IMR-90 (cell line): ENCODE measurements at regions not wholly inside any gene's neighbourhood (a gene's known extent, or its start where the extent isn't known, plus 50 kb on each side); places are given as distances from the start of the nearest gene placed in this dataset.

Experiments used
- BHLHE40 ChIP-seq: fragments of 150-350 bp; IDR thresholded peaks from 2 replicates; pipeline ENCODE4 v1.6.1; 2016; ENCODE audit warnings: mild to moderate bottlenecking, low read depth, low read length
- CEBPB ChIP-seq: IDR thresholded peaks from 2 replicates; pipeline ENCODE4 v1.6.1; 2012; ENCODE audit warnings: low read depth, low read length, improper control_type of control experiment
- FOS ChIP-seq: fragments of 150-350 bp; IDR thresholded peaks from 2 replicates; pipeline ENCODE4 v1.6.1; 2016; ENCODE audit warnings: low read depth, low read length
- MAZ ChIP-seq: IDR thresholded peaks from 2 replicates; pipeline ENCODE4 v1.6.1; 2012; ENCODE audit warnings: low read depth, mild to moderate bottlenecking, low read length, improper control_type of control experiment, moderate library complexity, borderline replicate concordance
- MXI1 ChIP-seq: IDR thresholded peaks from 2 replicates; pipeline ENCODE4 v1.6.1; 2012; ENCODE audit warnings: low read depth, mild to moderate bottlenecking, low read length, moderate library complexity, borderline replicate concordance
- NFE2L2 ChIP-seq: fragments of 150-350 bp; IDR thresholded peaks from 2 replicates; pipeline ENCODE4 v1.6.1; 2016; ENCODE audit warnings: low read depth, mild to moderate bottlenecking, low read length
- POLR2A ChIP-seq: IDR thresholded peaks from 2 replicates; pipeline ENCODE4 v1.6.1; 2012; ENCODE audit warnings: mild to moderate bottlenecking, low read depth, low read length
- RAD21 ChIP-seq: IDR thresholded peaks from 2 replicates; pipeline ENCODE4 v1.6.1; 2012; ENCODE audit warnings: low read length, improper control_type of control experiment
- RFX5 ChIP-seq: IDR thresholded peaks from 2 replicates; pipeline ENCODE4 v1.8.0; 2012; ENCODE audit warnings: low read depth, mild to moderate bottlenecking, low read length, moderate library complexity
- SMC3 ChIP-seq: fragments of 150-350 bp; IDR thresholded peaks from 2 replicates; pipeline ENCODE4 v1.6.1; 2016; ENCODE audit warnings: low read depth, mild to moderate bottlenecking, antibody characterized with exemption, low read length, moderate library complexity
- TF ChIP-seq, protein P1 (sequence below): conservative IDR thresholded peaks from 2 replicates; pipeline ENCODE4 v1.5.1; 2012; ENCODE audit warnings: mild to moderate bottlenecking, low read depth, low read length, improper control_type of control experiment
- TF ChIP-seq, protein P2 (sequence below): fragments of 150-350 bp; IDR thresholded peaks from 2 replicates; pipeline ENCODE4 v1.6.1; 2017; ENCODE audit warnings: mild to moderate bottlenecking, antibody characterized with exemption, low read length, low read depth
- TF ChIP-seq, protein P3 (sequence below): fragments of 150-350 bp; IDR thresholded peaks from 2 replicates; pipeline ENCODE4 v1.6.1; 2016; ENCODE audit warnings: low read depth, mild to moderate bottlenecking, low read length, moderate library complexity, borderline replicate concordance

DNA sequence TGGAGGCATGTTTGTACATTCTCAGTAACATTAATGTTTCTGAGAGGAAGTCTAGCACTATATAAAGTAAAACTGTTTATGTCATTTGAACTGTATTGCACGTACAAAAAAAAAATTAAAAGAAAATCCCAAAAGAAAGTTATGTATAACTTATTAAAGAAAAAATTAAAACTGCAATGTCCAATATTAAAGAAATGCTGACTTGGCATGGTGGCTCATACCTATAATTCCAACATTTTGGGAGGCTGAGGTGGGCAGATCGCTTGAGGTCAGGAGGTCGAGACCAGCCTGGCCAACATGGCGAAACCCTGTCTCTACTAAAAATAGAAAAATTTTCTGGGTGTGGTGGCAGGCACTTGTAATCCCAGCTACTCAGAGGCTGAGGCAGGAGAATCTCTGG lies 178.7 kb upstream of the VIPR2 start:
- TF ChIP-seq, protein P1, sequence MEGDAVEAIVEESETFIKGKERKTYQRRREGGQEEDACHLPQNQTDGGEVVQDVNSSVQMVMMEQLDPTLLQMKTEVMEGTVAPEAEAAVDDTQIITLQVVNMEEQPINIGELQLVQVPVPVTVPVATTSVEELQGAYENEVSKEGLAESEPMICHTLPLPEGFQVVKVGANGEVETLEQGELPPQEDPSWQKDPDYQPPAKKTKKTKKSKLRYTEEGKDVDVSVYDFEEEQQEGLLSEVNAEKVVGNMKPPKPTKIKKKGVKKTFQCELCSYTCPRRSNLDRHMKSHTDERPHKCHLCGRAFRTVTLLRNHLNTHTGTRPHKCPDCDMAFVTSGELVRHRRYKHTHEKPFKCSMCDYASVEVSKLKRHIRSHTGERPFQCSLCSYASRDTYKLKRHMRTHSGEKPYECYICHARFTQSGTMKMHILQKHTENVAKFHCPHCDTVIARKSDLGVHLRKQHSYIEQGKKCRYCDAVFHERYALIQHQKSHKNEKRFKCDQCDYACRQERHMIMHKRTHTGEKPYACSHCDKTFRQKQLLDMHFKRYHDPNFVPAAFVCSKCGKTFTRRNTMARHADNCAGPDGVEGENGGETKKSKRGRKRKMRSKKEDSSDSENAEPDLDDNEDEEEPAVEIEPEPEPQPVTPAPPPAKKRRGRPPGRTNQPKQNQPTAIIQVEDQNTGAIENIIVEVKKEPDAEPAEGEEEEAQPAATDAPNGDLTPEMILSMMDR = no peak
- TF ChIP-seq MXI1 (no peak), POLR2A (no peak), SMC3 (no peak), FOS (no peak), RFX5 (no peak), NFE2L2 (no peak), CEBPB (no peak), RAD21 (no peak), MAZ (no peak), BHLHE40 (no peak)
- TF ChIP-seq, protein P2, sequence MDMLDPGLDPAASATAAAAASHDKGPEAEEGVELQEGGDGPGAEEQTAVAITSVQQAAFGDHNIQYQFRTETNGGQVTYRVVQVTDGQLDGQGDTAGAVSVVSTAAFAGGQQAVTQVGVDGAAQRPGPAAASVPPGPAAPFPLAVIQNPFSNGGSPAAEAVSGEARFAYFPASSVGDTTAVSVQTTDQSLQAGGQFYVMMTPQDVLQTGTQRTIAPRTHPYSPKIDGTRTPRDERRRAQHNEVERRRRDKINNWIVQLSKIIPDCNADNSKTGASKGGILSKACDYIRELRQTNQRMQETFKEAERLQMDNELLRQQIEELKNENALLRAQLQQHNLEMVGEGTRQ = no peak
- TF ChIP-seq, protein P3, sequence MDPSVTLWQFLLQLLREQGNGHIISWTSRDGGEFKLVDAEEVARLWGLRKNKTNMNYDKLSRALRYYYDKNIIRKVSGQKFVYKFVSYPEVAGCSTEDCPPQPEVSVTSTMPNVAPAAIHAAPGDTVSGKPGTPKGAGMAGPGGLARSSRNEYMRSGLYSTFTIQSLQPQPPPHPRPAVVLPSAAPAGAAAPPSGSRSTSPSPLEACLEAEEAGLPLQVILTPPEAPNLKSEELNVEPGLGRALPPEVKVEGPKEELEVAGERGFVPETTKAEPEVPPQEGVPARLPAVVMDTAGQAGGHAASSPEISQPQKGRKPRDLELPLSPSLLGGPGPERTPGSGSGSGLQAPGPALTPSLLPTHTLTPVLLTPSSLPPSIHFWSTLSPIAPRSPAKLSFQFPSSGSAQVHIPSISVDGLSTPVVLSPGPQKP = no peak
